Ascending aorta (tissue), 2 donors: ENCODE measurements at regions not wholly inside any gene's neighbourhood (a gene's known extent, or its start where the extent isn't known, plus 50 kb on each side); places are given as distances from the start of the nearest gene placed in this dataset.

Experiments used
- DNase-seq, 2 donors: peaks; one replicate each; pipeline ENCODE4 v3.0.0-alpha.2; 2019; ENCODE audit warnings: low spot score in 2 of 2
- H3K27ac ChIP-seq, 2 donors: fragments of 200-600 bp; sonication (generic); one replicate each; pipeline ENCODE4 v1.5.1; 2016 to 2017; ENCODE audit warnings: mild to moderate bottlenecking in 1 of 2
- H3K27me3 ChIP-seq: fragments of 200-600 bp; sonication (generic); one replicate; pipeline ENCODE4 v1.5.1; 2017
- H3K36me3 ChIP-seq, 2 donors: fragments of 200-600 bp; sonication (generic); one replicate each; pipeline ENCODE4 v1.5.1; 2016
- H3K4me1 ChIP-seq, 2 donors: fragments of 200-600 bp; sonication (generic); one replicate each; pipeline ENCODE4 v1.5.1; 2016 to 2017; ENCODE audit warnings: mild to moderate bottlenecking in 1 of 2
- H3K4me3 ChIP-seq, 2 donors: fragments of 200-600 bp; sonication (generic); one replicate each; pipeline ENCODE4 v1.5.1; 2016 to 2017; ENCODE audit warnings: mild to moderate bottlenecking in 1 of 2
- H3K9me3 ChIP-seq, 2 donors: fragments of 200-600 bp; sonication (generic); one replicate each; pipeline ENCODE4 v1.5.1; 2016
- intact Hi-C: fragments of 100-400 bp; cut with DNase I; formaldehyde crosslinking; loops from one replicate; pipeline ENCODE4 v1.15.1; 2023
- TF ChIP-seq, protein P1 (sequence below), 3 experiments: fragments of 200-600 bp in 2 of 3; fragments of 450-650 bp in 1 of 3; sonication (generic) in 2 of 3; IDR thresholded peaks; one replicate each; pipeline ENCODE4 v1.5.1; 2016 to 2019; ENCODE audit warnings: antibody characterized with exemption in 3 of 3, mild to moderate bottlenecking in 1 of 3, moderate library complexity in 1 of 3

DNA sequence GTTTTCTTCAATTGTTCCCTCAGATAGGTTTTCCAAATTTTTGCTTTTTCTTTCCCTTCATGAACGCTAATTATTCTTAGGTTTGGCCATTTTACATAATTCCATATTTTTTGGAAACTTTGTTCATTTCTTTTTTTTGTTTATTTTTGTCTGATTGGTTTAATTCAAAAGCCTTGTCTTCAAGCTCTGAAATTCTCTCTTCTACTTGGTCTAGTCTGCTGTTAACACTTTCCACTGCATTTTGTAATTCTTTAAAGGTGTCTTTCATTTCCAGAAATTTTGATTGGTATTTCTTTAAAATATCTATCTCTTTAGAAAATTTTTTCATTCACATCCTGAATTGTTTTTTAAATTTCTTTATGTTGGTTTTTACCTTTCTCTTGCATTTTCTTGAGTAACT, 63.9 kb upstream of the VLDLR start:
- TF ChIP-seq, protein P1, sequence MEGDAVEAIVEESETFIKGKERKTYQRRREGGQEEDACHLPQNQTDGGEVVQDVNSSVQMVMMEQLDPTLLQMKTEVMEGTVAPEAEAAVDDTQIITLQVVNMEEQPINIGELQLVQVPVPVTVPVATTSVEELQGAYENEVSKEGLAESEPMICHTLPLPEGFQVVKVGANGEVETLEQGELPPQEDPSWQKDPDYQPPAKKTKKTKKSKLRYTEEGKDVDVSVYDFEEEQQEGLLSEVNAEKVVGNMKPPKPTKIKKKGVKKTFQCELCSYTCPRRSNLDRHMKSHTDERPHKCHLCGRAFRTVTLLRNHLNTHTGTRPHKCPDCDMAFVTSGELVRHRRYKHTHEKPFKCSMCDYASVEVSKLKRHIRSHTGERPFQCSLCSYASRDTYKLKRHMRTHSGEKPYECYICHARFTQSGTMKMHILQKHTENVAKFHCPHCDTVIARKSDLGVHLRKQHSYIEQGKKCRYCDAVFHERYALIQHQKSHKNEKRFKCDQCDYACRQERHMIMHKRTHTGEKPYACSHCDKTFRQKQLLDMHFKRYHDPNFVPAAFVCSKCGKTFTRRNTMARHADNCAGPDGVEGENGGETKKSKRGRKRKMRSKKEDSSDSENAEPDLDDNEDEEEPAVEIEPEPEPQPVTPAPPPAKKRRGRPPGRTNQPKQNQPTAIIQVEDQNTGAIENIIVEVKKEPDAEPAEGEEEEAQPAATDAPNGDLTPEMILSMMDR (IDR thresholded peaks at IDR 0.05): no peak
- Histone ChIP-seq H3K4me3 (no peak overlapping the region), H3K27ac (no peak overlapping the region), H3K27me3 (no peaks in the 10 kb centered on the region), H3K36me3 (no peaks in the 10 kb centered on the region), H3K4me1 (peaks cover 0 to 9% of the 10 kb centered on the region in 2 donors), H3K9me3 (no peaks in the 10 kb centered on the region)
- intact Hi-C loops: no loop called here
- DNase-seq: no peak

- intact Hi-C loops: no loop called here
- peak; percentile 12 to 72 for DNase-seq
Observed at GRCh38 chr9:2559192-2560152, 62.1 kb upstream of the VLDLR start.

DNA sequence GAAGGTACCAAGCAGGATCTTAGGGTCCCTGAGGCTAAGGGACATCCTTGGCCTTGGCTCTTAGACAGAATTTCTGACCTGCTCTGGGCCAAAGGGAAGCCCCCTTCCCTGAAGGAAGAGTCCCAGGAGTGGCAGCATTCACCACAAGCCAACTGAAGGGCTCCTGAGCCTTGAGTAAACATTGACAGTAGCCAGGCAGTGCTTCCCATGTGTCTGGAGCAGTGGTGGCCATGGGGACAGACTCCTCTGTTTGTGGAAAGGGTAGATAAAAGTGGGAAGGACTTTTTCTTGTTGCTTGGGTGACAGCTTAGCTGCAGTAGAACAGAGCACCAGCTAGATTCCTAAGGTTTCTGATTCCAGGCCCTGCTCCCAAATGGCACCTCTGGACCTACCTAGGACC, 61.4 kb upstream of the VLDLR start:
- TF ChIP-seq, protein P1 (IDR thresholded peaks at IDR 0.05): no peak
- H3K36me3 ChIP-seq: no peaks in the 10 kb centered on the region
- H3K4me1 ChIP-seq: peaks cover 0 to 9% of the 10 kb centered on the region in 2 donors
- no peak for DNase-seq
- intact Hi-C loops: no loop called here
- no peak overlapping the region for H3K4me3 ChIP-seq
- peak overlapping the region in 1 of 2 donors; percentile 42 for H3K27ac ChIP-seq
- no peaks in the 10 kb centered on the region for H3K27me3 ChIP-seq
- H3K9me3 ChIP-seq: no peaks in the 10 kb centered on the region

More at GRCh38 chr9:2559192-2560152, 62.1 kb upstream of the VLDLR start:
- Histone ChIP-seq H3K27me3 (no peaks in the 10 kb centered on the region), H3K4me1 (peaks cover 0 to 9% of the 10 kb centered on the region in 2 donors), H3K36me3 (no peaks in the 10 kb centered on the region), H3K27ac (peak overlapping the region; percentile 42 to 46), H3K4me3 (no peak overlapping the region), H3K9me3 (no peaks in the 10 kb centered on the region)
- TF ChIP-seq, protein P1 (IDR thresholded peaks at IDR 0.05): no peak

DNA sequence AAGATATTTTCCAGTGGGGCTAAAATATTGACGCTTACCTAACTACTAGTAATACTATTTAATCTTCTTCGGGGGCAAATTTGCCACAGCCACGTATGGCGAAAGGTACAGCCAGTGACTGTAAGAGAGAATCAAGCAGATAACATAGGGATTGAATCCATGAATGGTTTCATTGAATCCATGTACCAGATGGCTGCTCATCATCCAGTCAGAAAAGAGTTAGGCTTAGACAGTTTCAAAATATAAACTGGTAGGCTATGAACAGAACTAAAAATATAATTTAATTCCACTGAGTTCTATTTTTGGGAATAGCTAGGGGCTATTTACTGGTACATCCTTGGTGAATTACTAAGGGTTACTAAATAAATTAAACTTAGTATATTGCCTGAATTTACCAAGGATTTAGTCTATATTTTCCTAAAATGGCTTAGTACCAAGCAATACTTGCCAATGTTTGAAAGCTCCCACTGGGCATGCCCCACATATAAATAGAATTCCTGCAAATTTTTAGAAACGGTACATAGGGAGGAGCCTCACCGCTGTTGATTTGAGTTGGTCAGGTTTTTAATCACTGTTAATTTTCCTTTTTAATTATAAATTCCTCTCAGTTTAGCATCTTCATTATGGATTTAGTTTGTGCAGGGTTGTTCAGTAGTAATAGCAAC, 55.8 kb upstream of the VLDLR start:
- Histone ChIP-seq H3K27me3 (no peaks in the 10 kb centered on the region), H3K27ac (peak overlapping the region in 1 of 2 donors; percentile 12), H3K4me1 (peaks cover 0 to 2% of the 10 kb centered on the region in 2 donors), H3K9me3 (no peaks in the 10 kb centered on the region), H3K4me3 (no peak overlapping the region), H3K36me3 (no peaks in the 10 kb centered on the region)
- TF ChIP-seq, protein P1 (IDR thresholded peaks at IDR 0.05): no peak
- DNase-seq: no peak
- intact Hi-C loops: loop anchor here (5.0 kb wide), 1 partner anchor 276 kb away; the partner anchor contains the start of gene PUM3

DNA sequence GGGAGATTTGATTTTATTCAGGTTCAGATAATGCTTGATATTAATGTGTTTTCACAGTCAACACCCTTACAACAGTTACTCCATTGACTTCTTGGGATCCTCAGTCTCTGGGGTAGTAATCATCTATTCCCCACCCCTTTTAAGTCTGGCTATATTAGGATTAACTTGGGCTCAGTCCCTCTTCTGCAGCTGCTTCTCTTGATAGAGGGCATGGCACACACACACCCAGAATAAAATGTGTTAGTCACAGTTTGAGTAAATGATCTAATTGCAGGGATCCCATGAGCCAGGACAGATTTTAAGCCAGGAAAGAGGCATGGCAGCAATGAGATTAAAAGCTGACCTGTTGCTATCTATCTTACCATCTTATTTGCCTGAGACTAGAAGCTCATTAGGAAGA, 53.7 kb upstream of the VLDLR start:
- Histone ChIP-seq H3K27ac (peak overlapping the region in 1 of 2 donors; percentile 5), H3K9me3 (no peaks in the 10 kb centered on the region), H3K4me3 (no peak overlapping the region), H3K27me3 (no peaks in the 10 kb centered on the region), H3K36me3 (no peaks in the 10 kb centered on the region), H3K4me1 (peaks cover 0 to 7% of the 10 kb centered on the region in 2 donors)
- intact Hi-C loops: loop anchor here (5.0 kb wide), 1 partner anchor 274 kb away; the partner anchor contains the start of gene PUM3
- TF ChIP-seq, protein P1 (IDR thresholded peaks at IDR 0.05): no peak
- no peak for DNase-seq
